ENCODE measurements at regions not wholly inside any gene's neighbourhood (a gene's known extent, or its start where the extent isn't known, plus 50 kb on each side); places are given as distances from the start of the nearest gene placed in this dataset.

DNA sequence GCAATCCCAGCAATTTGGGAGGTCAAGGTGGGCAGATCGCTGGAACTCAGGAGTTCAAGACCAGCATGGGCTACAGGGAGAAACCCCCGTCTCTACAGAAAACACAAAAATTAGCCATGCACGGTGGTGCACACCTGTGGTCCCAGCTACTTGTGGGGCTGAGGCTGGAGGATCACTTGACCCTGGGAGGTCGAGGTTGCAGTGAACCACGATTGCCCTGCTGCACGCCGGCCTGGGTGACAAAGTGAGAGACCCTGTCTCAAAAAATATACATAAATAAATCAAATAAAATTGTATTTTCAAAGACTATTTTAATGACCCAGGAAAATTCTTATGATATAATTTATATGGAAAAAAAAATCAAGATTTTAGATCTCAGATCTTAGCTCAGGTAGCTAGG lies 191.5 kb downstream of the ZFP36L2 start:
- DNase-seq (peak in 1 of 3 donors; percentile 18), ATAC-seq (no peak)
- TF ChIP-seq, protein P1, sequence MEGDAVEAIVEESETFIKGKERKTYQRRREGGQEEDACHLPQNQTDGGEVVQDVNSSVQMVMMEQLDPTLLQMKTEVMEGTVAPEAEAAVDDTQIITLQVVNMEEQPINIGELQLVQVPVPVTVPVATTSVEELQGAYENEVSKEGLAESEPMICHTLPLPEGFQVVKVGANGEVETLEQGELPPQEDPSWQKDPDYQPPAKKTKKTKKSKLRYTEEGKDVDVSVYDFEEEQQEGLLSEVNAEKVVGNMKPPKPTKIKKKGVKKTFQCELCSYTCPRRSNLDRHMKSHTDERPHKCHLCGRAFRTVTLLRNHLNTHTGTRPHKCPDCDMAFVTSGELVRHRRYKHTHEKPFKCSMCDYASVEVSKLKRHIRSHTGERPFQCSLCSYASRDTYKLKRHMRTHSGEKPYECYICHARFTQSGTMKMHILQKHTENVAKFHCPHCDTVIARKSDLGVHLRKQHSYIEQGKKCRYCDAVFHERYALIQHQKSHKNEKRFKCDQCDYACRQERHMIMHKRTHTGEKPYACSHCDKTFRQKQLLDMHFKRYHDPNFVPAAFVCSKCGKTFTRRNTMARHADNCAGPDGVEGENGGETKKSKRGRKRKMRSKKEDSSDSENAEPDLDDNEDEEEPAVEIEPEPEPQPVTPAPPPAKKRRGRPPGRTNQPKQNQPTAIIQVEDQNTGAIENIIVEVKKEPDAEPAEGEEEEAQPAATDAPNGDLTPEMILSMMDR (IDR thresholded peaks at IDR 0.05), result no peak
- no peaks in the 10 kb centered on the region for H3K36me3 ChIP-seq (ENCODE audit: low read depth)
- no peaks in the 10 kb centered on the region for H3K9me3 ChIP-seq
- intact Hi-C loops (cut with DNase I, micrococcal nuclease), result no loop called here
- peaks cover 15% of the 10 kb centered on the region for H3K4me1 ChIP-seq (ENCODE audit: low read depth)
- H3K4me3 ChIP-seq, result no peak overlapping the region

DNA sequence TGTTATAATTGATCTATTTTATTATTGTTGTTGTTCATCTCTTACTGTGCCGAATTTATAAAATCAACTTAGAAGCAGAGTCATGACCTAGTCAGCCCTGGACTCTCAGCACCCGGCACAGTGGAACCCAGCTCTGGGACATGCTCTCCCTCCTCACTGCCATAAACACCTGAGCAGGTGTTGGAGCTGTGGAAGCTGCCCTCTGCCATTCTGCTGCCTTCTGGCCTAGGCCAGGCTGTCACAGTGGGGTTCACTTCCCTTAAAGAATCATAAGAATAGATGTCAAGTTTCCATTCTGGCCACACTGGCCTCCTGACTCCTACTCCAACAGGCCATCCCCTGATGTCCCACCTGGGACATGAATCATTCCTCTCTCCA lies 192.2 kb downstream of the ZFP36L2 start:
- H3K4me3 ChIP-seq, result no peak overlapping the region
- H3K4me1 ChIP-seq (ENCODE audit: low read depth), result peaks cover 15% of the 10 kb centered on the region
- H3K36me3 ChIP-seq (ENCODE audit: low read depth), result no peaks in the 10 kb centered on the region
- intact Hi-C loops (cut with DNase I, micrococcal nuclease), result no loop called here
- no peaks in the 10 kb centered on the region for H3K9me3 ChIP-seq
- peak in 1 of 3 donors; percentile 33 for DNase-seq
- TF ChIP-seq, protein P1 (IDR thresholded peaks at IDR 0.05), result no peak
- ATAC-seq, result no peak

DNA sequence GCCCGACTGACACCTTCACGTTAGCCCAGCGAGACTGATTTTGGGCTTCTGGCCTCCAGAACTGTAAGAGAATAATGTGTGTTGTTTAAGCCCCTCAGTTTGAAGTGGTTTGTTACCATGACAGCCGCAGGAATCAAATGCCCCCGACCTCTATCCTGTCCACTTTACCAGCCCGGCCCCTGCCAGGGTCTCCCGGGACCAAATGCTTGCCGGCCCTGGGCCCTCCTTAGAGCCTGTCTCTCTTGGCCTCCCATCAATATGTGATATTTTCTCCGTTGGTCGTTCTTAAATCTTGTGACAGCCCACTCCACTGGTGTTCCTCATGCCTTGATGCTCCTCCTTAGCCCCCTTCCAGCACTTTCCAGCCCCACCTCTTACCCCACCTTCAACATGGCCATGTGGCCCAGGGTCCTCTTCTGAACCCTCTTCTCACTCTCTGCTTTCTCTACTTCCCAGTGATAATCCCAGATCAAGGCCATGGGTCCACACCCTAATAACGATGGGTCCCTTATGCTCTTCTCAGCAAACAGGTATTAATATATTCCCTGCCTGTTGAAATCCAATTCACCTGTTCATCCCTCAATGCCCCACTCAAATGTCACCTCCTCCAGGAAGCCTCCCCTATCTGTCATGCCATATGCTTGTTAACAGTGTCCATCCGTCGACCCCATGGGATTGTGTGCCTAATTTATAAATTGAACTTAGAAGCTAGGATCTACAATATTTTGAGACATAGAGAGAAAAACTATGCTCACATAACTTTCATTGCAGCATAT lies 192.8 kb downstream of the ZFP36L2 start:
- no peaks in the 10 kb centered on the region for H3K36me3 ChIP-seq (ENCODE audit: low read depth)
- TF ChIP-seq, protein P1 (IDR thresholded peaks at IDR 0.05), result no peak
- intact Hi-C loops (cut with DNase I, micrococcal nuclease), result no loop called here
- H3K4me1 ChIP-seq (ENCODE audit: low read depth), result peaks cover 15% of the 10 kb centered on the region
- no peak overlapping the region for H3K4me3 ChIP-seq
- no peaks in the 10 kb centered on the region for H3K9me3 ChIP-seq
- ATAC-seq, result no peak
- DNase-seq, result peak in 1 of 3 donors; percentile 23

DNA sequence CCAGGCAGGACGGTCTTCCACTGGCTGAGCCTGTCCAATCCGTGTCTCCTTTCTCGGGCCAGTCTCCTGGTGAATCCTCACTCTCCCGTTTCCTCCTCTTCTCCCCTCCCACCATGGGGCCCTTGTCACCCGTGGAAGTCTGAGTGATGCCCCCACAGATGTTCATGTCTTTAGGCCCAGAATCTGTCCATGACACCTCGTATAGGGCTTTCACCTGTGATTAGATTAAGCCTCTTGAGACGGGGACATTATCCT lies 193.5 kb downstream of the ZFP36L2 start:
- no peak for ATAC-seq
- H3K4me1 ChIP-seq (ENCODE audit: low read depth), result peaks cover 15% of the 10 kb centered on the region
- H3K4me3 ChIP-seq, result no peak overlapping the region
- H3K36me3 ChIP-seq (ENCODE audit: low read depth), result no peaks in the 10 kb centered on the region
- intact Hi-C loops (cut with DNase I, micrococcal nuclease), result no loop called here
- TF ChIP-seq, protein P1 (IDR thresholded peaks at IDR 0.05), result no peak
- DNase-seq, result no peak
- no peaks in the 10 kb centered on the region for H3K9me3 ChIP-seq

DNA sequence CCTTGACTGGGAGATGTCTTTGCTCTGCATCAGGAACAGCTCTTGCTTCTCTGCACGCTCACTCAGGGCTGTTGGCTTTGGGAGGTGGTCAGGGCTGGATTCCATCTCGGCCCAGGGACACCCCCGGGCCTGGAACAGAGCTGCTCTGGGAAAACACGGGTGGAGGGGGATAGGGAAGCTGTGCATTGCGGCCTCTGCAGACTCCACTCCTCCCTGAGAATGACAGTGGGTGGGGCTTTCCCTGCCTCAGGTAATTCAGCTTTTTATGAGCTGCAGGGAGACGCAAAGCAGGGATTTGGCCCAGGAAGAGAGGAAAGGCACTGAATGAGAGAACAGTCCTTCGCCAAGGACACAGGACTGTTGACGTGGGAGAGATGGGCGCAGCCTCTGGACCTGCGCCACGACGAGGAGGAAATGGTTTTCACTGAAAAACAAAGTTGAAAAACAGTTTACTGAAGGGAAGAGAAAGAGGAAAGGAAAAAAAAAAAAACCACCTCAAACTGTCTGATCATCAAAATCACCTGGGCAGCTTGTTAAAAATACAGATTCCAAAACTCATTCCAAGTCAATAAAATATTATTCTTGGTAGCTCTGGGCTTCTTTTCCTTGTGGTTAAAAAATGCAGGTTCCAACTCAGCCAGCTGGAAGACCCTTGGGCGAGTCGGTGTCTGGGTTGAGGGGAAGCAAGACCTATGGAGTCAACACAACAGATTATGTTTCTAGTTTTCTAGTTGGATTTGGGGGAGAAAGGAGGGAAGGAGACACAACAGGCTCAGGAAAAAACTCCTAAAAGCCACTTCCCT lies 194.0 kb downstream of the ZFP36L2 start:
- Histone ChIP-seq H3K4me1 (ENCODE audit: low read depth) (peaks cover 17% of the 10 kb centered on the region), H3K36me3 (ENCODE audit: low read depth) (no peaks in the 10 kb centered on the region), H3K9me3 (no peaks in the 10 kb centered on the region), H3K4me3 (no peak overlapping the region)
- TF ChIP-seq, protein P1 (IDR thresholded peaks at IDR 0.05), result no peak
- intact Hi-C loops (cut with DNase I, micrococcal nuclease), result no loop called here
- DNase-seq (peak; percentile 87 to 88 (median 88)), ATAC-seq (peak; percentile 96)
